Midbrain (tissue), 1 donor: ENCODE measurements at regions not wholly inside any gene's neighbourhood (a gene's known extent, or its start where the extent isn't known, plus 50 kb on each side); places are given as distances from the start of the nearest gene placed in this dataset.
"Not testable (repeated sequence)": the region's sequence is repeated elsewhere in the genome, so short reads cannot be mapped to it uniquely, and the experiment has no call there.

Experiments
- DNase-seq: peaks from one replicate; lab custom pipeline; 2025; lab: John Stamatoyannopoulos, UW

DNA sequence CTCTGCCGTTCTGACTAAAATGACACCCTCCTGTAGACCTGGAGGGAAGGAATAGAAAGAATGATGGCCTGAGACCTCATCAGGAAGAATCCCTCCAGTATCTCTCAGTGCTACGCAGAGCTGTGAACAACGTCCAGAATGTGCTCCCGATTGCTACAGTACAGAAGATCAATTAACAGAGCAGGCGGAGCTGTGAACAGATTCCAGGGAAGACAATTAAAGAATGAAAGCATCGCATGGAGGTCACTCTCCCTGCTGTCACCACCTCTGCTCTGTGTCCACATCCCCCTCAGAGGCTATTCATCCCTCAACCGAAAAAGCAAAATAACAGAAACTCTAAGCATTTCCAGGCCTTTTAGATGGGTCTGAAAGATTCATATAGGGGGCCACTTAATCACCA lies 481.0 kb downstream of the EIPR1 start:
- no peak for DNase-seq

DNA sequence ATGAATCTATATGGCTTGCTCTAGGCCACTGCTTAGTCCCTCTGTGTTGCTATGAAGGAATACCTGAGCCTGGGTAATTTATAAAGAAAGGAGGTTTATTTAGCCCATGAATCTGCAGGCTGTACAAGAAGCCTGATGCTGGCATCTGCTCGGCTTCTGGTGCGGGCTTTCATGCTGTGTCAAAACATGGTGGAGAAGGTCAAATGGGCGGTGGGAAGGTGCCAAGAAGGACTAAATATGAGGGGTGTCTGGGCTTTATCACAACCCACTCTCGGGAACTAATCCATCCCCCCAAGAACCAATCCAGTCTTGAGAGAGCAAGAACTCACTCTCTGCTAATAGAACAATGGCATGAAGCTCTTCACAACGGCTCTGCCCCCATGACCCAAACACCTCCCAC lies 481.6 kb downstream of the EIPR1 start:
- DNase-seq: no peak

DNA sequence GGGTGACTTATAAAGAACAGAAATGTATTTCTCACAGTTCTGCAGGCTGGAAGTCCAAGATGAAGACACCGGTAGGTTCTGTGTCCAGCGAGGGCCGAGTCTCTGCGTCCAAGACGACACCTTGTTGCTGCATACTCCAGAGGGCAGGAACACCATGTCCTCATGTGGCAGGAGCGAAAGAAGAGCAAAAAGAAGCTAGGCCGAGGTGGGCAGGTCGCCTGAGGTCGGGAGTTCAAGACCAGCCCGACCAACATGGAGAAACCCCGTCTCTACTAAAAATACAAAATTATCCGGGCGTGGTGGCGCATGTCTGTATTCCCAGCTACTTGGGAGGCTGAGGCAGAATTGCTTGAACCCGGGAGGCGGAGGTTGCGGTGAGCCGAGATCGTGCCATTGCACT lies 483.6 kb downstream of the EIPR1 start:
- not testable (repeated sequence) for DNase-seq

DNA sequence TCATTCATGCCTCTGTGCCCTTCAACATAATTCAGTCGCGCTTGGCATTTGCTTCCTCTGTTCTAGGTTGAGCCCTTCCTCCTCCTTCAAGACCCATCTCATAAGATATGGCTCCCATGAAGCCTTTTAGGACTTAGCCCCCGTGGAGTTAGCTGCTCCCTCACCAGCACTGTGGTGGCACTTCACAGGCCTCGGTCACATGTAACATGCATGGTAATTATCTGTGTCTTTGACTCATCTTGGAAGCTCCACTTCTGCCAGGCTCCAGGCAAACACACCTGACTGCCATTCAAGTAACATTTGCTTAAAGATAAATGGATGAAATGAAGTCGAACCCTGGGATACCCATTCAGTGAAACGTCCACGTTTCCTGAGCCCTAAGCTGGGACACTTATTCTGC lies 484.7 kb downstream of the EIPR1 start:
- DNase-seq: no peak

DNA sequence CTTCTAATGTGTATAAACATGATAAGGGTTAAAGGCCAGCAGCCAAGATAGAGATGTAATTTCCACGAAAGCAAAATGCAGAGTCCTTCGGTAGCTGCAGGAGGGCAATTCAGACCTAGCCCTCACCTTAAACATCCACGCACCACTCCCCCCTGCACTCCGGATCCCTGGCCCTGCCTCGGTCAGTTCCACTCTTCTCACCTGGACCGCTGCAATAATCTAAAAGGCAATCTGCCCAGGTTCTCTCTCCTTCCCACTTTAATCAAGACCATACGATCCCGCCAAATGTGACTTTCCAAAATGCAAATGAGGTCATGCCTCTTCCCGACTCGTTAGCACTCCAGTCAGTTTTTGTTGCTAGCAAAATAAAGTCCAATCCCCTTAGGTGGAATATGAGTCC lies 485.2 kb downstream of the EIPR1 start:
- DNase-seq: no peak

DNA sequence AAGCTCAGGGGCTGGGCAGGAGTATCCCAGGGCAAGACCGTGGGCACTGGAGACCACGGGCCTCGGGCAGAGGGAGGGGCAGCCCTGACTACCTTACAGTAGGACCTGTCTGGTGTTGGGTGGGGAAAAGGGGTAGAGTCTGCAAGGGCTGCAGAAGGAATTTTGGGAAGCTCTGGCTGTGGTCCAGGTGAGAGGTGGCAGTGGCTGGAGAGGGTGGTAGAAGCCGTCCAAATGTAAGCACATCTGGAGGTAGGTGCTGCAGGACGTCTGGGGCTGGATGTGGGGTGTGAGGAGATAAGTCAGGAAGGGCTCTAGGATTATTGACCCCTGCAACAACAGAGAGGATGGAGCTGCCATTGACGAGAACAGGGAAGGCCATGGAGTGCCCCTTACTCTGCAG lies 486.7 kb downstream of the EIPR1 start:
- no peak for DNase-seq

DNA sequence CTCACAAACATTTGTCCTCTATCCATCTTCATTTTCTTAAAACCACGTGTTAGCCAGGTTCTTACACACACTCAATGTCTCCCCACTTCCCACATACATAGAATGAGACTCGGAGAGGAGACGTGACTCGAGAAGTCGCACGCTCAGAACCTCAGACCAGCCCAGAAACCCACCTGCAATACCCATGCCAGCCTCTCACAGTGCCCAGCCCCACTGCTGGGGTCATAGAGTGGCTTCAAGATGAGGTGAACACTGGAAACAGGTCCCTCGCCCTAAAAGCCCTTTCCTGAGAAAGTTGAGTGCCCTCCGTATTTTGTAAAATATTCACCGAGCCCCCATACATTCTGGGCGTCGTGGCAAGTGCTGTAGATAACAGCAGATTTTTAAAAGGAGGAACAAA lies 487.4 kb downstream of the EIPR1 start:
- no peak for DNase-seq

DNA sequence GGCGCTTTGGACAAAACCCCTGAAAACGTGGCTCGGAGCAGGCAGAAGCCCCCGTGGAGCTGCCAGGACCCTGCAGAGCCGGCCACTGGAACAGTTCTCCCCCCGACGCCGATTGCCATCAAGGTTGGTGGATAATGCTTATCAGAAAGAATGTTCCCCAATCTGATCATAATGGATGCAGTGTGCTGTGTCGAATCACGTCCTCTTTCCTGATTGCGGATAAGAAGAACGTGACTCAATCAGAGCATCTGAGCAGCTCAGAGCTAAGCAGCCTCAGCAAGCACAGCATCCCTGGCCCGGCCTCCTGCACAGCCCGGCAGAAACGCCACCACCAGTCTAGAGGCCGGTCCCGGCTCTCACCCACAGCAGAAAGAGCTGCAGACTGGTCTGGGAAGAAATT lies 488.0 kb downstream of the EIPR1 start:
- DNase-seq: no peak

DNA sequence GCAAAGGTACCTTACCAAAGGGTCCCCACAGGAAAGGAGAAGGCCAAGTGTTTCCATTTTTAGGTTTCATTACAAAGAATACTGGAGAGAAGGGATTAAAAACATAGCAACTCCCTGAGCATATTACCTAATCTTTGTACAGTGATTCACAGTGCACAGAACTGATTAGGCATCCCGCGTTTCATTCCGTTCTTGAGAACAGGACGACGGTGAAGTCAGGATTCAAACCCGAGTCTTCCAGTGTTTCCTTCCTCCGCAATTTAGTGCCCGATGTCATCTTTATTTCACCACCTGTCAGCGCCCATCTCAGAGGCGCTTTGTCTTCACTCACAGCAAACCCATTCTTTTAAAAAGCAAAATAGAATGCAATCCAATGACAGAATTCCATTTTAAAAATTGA lies 488.5 kb downstream of the EIPR1 start:
- DNase-seq: no peak

DNA sequence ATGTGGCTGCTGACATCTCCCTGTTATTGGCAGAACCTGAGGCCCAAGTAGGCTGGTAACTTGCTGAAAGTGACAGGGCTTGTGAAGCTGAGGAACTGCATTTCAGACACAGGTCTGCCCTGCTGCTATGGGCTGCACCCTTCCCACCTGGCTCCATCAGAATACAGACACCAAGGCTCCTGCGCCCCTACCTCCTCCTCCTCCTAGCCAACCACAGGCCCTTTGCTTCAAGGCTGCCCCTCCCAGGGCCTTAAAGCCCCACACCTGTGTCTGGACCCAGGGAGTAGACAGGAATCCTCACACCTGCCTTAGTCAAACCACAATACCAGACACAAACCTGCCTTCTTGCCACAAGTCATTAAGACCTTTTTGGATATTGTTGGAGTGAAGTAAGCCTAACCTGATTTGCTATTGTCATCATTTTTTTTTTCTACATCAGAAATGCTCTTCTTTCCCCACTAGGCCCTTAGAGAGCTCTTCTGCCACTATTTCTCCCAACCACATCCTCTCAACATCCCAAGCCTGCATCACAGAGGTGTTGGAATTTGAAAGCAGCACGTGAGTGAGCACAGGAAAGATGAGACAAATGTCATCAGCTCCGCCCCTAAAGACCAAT lies 489.7 kb downstream of the EIPR1 start:
- DNase-seq: no peak

DNA sequence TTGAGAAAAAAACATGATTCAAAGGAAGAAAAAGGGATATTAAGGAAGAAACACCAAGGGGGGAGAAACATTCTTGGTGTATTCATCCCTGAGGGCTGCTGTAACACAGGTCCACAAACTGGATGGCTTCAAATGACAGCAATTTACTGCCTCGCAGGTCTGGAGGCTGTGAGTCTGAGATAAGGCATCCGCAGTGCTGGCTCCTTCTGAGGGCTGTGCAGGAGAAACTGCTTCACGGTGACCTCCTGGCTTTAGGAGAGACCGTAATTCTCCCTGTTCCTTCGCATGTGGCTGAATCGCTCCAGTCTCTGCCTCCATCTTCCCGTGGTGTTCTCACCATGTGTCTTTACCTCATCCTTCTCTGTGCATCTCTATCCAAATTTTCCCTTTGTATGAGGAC lies 490.7 kb downstream of the EIPR1 start:
- DNase-seq: no peak

DNA sequence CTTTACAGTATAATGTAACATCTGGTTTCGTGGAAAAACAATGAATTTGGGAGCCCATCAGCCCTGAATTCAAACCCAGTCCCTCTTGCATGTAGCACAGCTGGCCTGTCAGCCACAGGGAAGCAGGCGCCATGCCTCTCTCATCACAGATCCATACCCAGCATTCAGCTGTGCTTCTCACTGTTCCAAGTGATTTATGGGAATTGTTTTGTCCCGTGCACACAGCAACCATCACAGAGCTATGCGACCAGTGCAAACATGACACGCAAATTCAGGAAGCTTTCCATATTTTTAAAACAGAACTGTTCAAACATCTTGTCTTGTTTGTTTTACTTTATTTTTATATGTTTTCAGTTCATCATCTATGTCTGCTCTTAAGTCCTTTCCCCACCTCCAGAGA lies 496.1 kb downstream of the EIPR1 start:
- DNase-seq: no peak

DNA sequence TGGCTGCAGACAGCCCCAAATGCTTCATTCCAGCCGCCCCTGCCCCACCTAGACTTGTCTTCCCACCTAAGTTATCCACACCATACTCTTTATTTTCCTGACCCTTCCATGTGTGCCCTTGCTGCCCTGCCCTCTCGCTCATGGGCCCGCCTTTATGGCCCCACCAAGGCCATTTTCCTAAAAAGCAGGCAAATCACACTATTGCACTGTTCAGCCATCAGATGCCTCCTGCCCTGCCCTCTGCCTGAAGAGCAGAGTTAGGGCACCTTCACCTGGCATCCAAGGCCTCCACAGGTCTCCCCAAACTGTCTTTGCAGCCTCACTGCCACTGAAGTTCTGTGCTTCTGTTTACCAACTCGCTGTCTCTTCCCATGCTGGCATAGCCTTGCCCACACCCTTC lies 496.7 kb downstream of the EIPR1 start:
- DNase-seq: no peak

DNA sequence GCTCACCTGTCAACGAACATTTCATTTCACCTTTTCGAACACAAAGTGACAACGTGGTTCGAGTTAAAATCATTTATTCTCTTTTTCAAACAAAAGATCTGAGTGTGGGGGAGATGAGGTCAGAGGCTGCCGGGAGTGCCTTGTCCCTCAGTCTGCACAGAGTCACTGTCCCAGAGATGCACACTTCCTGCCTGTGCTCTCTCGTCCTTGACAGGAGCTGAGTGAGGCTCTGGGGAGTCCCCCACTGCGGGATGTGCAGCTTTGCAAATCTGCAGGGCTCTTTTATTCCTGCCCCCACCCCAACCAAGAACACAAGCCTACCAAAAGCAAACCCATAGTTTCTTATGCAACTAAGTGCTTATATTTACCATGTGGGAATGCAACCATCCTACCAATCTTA lies 497.8 kb downstream of the EIPR1 start:
- DNase-seq: no peak

DNA sequence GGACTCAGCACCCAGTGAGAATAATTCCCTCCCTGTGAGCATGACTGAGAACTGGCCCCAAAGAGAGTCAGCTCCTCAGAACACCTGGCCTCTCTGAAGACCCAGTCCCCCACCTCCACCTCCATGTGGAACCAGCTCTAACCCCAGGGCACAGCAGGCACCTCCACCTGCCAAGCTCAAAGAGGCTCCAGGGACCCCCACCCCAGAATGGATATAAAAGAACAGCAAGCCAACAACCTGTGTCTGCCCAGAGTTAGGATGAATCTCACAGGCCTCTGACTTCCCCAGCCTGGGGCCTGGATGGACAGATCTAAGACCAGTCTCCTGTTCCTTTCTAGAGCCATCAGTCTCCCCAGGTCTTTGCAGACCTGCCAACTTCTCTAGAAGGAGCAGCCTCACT lies 498.5 kb downstream of the EIPR1 start:
- no peak for DNase-seq

DNA sequence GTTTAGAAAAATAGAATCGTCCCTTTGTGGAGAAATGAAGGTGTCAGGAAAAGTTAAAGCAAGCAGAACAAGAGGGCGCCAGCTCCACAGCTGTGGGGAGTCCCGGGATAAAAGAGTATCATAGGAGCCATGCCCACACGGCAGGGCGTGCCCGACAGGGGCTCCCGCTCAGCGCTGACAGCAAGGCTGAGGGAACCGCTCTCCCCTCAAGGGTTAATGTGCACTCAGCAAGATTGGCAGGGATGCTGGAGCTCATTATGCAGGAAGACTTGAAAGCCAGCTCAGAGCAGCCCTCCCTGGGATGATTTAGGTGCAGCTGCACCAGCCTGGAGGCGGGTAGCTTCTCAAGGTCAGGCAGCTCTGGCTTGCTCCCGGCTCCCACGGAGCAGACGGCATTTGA lies 500.2 kb downstream of the EIPR1 start:
- DNase-seq: no peak

DNA sequence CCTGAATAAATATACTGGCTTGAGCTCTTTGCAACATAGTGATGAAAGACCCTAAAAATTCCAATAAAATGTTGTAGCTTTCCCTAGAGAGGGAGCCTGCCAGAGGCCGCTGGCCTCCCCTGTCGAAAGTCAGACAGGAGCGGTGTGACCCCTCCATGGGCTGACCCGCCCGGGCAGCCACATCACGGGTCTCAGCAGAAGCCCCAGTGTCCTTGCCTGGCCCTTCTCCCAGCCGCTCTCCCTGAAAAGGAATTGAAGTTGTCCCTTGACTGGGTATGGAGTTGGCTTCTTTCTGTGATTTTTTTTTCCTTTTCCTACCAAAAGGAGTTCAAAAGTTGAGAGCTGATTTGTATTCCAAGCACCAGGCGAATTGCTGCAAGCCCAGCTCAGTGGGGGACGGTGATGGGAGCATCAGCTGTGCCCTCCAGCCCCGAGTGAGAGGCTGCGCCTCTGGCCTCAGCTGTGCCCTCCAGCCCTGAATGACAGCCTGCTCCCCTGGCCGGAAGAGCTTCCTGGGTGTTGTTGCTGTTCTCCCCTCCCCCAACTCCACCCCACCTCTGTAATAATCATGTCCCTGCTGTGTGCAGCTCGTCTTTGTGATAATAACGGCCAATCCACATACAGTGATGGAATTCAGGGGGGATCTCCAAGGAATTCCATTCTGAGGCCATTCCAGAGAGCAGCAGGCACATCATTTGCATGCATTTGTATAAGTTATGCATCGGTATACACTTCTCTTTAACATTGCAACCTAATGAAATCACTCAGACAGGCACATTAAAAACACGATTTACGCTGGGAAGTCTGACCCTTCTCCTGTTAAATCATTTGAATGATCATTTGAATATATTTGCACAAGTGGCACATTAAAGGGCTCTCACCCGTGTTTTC lies 501.0 kb downstream of the EIPR1 start:
- DNase-seq: peak; percentile 62

DNA sequence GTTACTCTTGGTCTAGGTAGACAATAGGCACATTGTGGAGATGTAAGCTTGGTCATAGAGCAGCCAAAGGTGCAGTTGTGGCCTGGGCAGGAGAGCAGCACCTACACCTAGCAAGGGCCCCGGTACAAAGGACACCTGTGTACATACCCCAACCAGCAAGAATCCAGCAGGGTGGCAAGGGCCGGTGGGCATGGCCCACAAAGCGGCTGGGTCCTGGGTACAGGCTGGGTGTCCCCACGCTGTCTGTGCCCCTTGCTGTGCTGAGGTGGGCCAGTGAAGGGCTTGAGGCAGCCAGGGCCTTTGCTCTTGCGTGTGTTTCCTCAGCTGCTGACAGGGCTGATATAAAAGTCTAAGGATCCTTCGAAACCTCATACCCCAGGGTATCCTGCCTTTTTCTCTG lies 501.8 kb downstream of the EIPR1 start:
- DNase-seq: no peak

DNA sequence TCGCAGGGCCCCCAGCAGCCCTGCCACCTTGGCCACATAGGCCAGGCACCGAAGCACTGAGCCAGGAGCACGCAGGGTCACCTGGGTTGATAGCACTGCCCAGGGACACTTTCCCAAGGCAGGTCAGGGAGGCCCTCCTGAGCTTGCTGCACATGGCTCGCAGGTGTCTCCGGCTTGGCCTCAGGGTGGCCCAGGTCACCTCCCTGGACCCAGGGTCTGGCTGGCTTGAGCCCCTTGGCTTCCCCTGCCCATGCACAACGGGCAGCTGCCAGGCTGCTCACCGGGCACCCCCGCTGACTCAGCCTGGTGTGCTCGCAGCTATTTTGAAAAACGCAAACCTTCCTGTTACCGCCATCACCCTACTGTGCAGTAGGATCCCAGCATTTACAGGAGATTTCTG lies 502.3 kb downstream of the EIPR1 start:
- DNase-seq: no peak

DNA sequence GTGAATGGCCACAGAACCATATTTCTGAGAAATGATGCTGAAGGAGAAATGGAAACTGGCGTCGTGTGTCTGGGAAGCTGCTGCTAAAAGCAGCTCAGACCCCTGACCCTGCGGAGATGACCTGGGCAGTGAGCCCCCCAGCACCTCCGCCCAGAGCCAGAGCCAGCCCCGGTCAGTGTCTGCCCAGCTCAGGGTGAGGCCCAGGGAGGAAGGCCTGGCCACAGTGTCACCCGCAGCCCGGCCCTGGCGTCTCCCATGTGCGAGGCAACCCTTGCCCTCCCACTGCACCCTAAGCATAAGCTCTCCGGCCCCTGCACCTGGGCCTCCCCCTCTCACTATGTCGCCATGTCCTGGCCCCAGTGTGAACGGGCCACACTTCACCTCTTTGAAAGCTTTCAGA lies 502.8 kb downstream of the EIPR1 start:
- no peak for DNase-seq

DNA sequence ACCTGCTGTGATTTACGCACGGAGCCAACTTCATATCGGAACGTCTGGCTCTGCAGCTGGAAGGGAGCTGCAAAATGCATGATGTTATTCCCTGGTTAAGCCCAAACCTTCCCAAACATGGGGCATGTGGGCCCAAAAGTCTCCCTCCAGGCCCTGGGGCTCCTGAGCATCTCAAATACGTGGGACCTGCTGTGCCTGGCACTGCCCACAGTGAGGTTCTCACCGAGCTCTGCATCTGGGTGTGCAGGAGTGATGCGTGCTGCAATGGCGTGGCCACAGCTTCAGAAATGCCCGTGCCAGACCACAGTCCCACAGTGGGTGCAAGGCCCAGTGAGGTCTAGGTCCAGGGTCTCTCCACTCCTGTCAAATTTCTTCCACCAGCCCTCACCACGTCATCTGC lies 503.3 kb downstream of the EIPR1 start:
- no peak for DNase-seq

DNA sequence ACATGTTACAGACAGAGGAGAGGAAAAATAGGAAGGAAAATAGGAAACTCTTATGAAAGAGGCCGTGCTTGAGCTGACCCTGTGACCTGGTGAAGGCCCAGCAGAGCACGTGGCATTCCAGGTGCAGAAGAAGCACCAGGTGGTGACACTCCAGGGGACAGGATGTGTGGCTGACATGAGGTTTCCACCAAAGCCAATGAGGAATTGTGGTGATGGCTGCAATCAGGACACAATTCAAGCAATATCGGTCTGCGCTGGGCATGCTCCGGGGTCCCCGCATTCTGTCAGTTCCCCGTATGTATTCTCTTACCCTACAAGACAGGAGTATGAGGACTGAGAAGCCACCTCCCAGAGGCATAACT lies 504.2 kb downstream of the EIPR1 start:
- DNase-seq: no peak

DNA sequence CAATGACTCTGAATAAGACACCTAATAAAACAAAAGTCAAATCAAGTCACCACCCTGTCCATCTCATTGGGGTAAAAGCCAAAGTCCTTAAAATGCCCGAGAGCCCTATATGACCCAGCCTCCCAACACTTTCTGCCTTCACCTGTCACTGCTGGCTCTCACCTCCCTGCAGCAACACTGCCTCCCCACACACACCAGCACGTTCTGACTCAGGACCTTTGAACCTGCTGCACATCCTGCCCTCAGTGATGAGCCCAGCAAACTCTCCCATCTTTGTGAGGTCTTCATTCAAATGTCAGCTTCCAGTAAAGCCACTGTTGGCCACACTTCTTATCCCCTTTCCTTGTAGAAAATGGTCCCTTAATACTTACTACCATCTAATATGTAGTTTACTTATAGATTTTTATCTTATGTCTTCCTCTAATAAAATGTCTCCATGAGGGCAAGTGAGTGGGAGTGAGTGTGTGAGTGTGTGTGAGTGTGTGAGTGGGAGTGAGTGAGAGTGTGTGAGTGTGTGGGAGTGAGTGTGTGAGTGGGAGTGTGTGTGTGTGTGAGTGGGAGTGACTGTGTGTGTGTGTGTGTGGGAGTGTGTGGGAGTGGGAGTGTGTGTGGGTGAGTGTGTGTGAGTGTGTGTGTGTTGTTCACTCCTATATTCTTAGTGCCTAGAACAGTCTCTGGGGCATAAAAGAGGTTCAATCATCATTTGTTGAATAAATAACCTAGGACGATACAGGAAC lies 504.7 kb downstream of the EIPR1 start:
- DNase-seq: no peak
